Neuronal stem cell (in vitro differentiated cells): ENCODE measurements at regions not wholly inside any gene's neighbourhood (a gene's known extent, or its start where the extent isn't known, plus 50 kb on each side); places are given as distances from the start of the nearest gene placed in this dataset.

Experiments used
- DNase-seq: peaks from one replicate; pipeline ENCODE4 v3.0.0-alpha.2; 2013; ENCODE audit warnings: low spot score
- H2AFZ ChIP-seq: one replicate; pipeline ENCODE4 v1.6.1; 2013; ENCODE audit warnings: mild to moderate bottlenecking, low read length, inconsistent platforms
- H2AK5ac ChIP-seq: 2 replicates; pipeline ENCODE4 v1.6.1; 2013; ENCODE audit warnings: low read depth, mild to moderate bottlenecking, inconsistent platforms, low read length, moderate library complexity, mixed read lengths
- H2BK120ac ChIP-seq: 2 replicates; pipeline ENCODE4 v1.6.1; 2013; ENCODE audit warnings: low read depth, mild to moderate bottlenecking, inconsistent platforms, low read length, moderate library complexity, mixed read lengths
- H2BK12ac ChIP-seq: one replicate; pipeline ENCODE4 v1.6.1; 2013; ENCODE audit warnings: low read length, inconsistent platforms
- H2BK15ac ChIP-seq: 2 replicates; pipeline ENCODE4 v1.6.1; 2013; ENCODE audit warnings: mild to moderate bottlenecking, low read length, inconsistent platforms, mixed read lengths
- H2BK5ac ChIP-seq: one replicate; pipeline ENCODE4 v1.6.1; 2013; ENCODE audit warnings: inconsistent platforms, mild to moderate bottlenecking, low read length, moderate library complexity
- H3K14ac ChIP-seq: one replicate; pipeline ENCODE4 v1.6.1; 2013; ENCODE audit warnings: low read length, inconsistent platforms
- H3K18ac ChIP-seq: 2 replicates; pipeline ENCODE4 v1.6.1; 2013; ENCODE audit warnings: low read length, inconsistent platforms
- H3K23ac ChIP-seq: 2 replicates; pipeline ENCODE4 v1.6.1; 2013; ENCODE audit warnings: low read depth, mild to moderate bottlenecking, mixed read lengths, low read length, inconsistent platforms; ENCODE audit not compliant: poor library complexity
- H3K27ac ChIP-seq: replicated peaks from 3 replicates; pipeline ENCODE4 v1.5.1; 2013; ENCODE audit warnings: low read length, inconsistent platforms
- H3K27me3 ChIP-seq, 3 experiments: 2 replicates each; pipeline ENCODE4 v1.6.1; 2013; ENCODE audit warnings: low read length in 3 of 3, mild to moderate bottlenecking in 2 of 3, inconsistent platforms in 1 of 3, low read depth in 1 of 3, mixed read lengths in 1 of 3, moderate library complexity in 1 of 3; ENCODE audit not compliant: control insufficient read depth in 3 of 3, insufficient read depth in 3 of 3
- H3K36me3 ChIP-seq, 2 donors: replicated peaks in 1 of 2; 2 replicates each; pipeline ENCODE4 v1.6.1; 2013; ENCODE audit warnings: low read length in 2 of 2; ENCODE audit not compliant: control insufficient read depth in 2 of 2, insufficient read depth in 2 of 2
- H3K4ac ChIP-seq: 2 replicates; pipeline ENCODE4 v1.6.1; 2013; ENCODE audit warnings: inconsistent platforms, mild to moderate bottlenecking, low read length, moderate library complexity
- H3K4me1 ChIP-seq, 2 donors: 1 replicate in 1 of 2; 2 replicates in 1 of 2; pipeline ENCODE4 v1.6.1; 2013; ENCODE audit warnings: low read length in 2 of 2, low read depth in 1 of 2; ENCODE audit not compliant: control insufficient read depth in 2 of 2, insufficient read depth in 1 of 2
- H3K4me2 ChIP-seq: one replicate; pipeline ENCODE4 v1.6.1; 2013; ENCODE audit warnings: mild to moderate bottlenecking, low read length, inconsistent platforms; ENCODE audit not compliant: insufficient read depth, poor library complexity, severe bottlenecking
- H3K4me3 ChIP-seq, 2 donors: 2 replicates each; pipeline ENCODE4 v1.5.1; 2013; ENCODE audit warnings: low read length in 2 of 2, mild to moderate bottlenecking in 2 of 2, inconsistent platforms in 1 of 2, moderate library complexity in 1 of 2
- H3K79me1 ChIP-seq: one replicate; pipeline ENCODE4 v1.6.1; 2013; ENCODE audit warnings: low read depth, mild to moderate bottlenecking, inconsistent platforms, low read length, moderate library complexity
- H3K9ac ChIP-seq: one replicate; pipeline ENCODE4 v1.6.1; 2013; ENCODE audit warnings: mild to moderate bottlenecking, low read depth, low read length, inconsistent platforms; ENCODE audit not compliant: poor library complexity
- H3K9me3 ChIP-seq, 2 donors: replicated peaks in 1 of 2; 2 replicates each; pipeline versions ENCODE3 to v1.6.1; 2013; ENCODE audit warnings: low read length in 2 of 2, mild to moderate bottlenecking in 2 of 2, inconsistent platforms in 1 of 2, low read depth in 1 of 2, mixed read lengths in 1 of 2, moderate library complexity in 1 of 2; ENCODE audit not compliant: control insufficient read depth in 2 of 2, insufficient read depth in 1 of 2
- H4K8ac ChIP-seq: one replicate; pipeline ENCODE4 v1.6.1; 2013; ENCODE audit warnings: low read depth, mild to moderate bottlenecking, inconsistent platforms, low read length, moderate library complexity
- H4K91ac ChIP-seq: one replicate; pipeline ENCODE4 v1.6.1; 2013; ENCODE audit warnings: low read length, low read depth, mild to moderate bottlenecking, inconsistent platforms; ENCODE audit not compliant: poor library complexity
- WGBS, 2 donors: extraction: QIAGEN DNeasy Blood & Tissue Kit; methylation state at CpG; one replicate each; pipeline ENCODE4 v1.1.7; 2013; ENCODE audit warnings: missing lambda C conversion rate in 2 of 2, mixed read lengths in 1 of 2; ENCODE audit not compliant: insufficient read length in 2 of 2, insufficient replicate concordance in 1 of 2; ENCODE audit errors: extremely low coverage in 2 of 2; 5-methylcytosine and 5-hydroxymethylcytosine counted together

GRCh38 chr20:54736421-54736820 lies 261.0 kb downstream of the DOK5 start:
- Histone ChIP-seq H4K8ac (no peak overlapping the region), H3K9me3 (no peaks in the 10 kb centered on the region), H2AFZ (no peak overlapping the region), H2BK15ac (no peak overlapping the region), H3K4me1 (no peaks in the 10 kb centered on the region), H3K79me1 (no peaks in the 10 kb centered on the region), H3K23ac (no peak overlapping the region), H2BK5ac (no peak overlapping the region), H3K36me3 (no peaks in the 10 kb centered on the region), H3K4ac (no peak overlapping the region), H2BK12ac (no peak overlapping the region), H2BK120ac (no peak overlapping the region), H3K18ac (no peak overlapping the region), H2AK5ac (no peak overlapping the region), H3K27me3 (no peaks in the 10 kb centered on the region), H3K27ac (no peak overlapping the region), H3K14ac (no peak overlapping the region), H3K4me2 (no peak overlapping the region), H3K4me3 (no peak overlapping the region), H3K9ac (no peak overlapping the region), H4K91ac (no peak overlapping the region)
- no peak for DNase-seq
- no CpG with 5 or more reads among the region's 4 CpGs for WGBS, 2 donors

GRCh38 chr20:54733687-54734086 lies 258.3 kb downstream of the DOK5 start:
- no peak overlapping the region for H2BK15ac ChIP-seq
- H2BK120ac ChIP-seq = no peak overlapping the region

GRCh38 chr20:54727490-54727889 lies 252.1 kb downstream of the DOK5 start:
- Histone ChIP-seq H3K14ac (no peak overlapping the region), H3K4me2 (no peak overlapping the region), H3K18ac (no peak overlapping the region), H2BK12ac (no peak overlapping the region), H2BK5ac (no peak overlapping the region), H3K79me1 (no peaks in the 10 kb centered on the region), H3K4ac (no peak overlapping the region), H2BK120ac (no peak overlapping the region), H3K36me3 (no peaks in the 10 kb centered on the region), H3K23ac (no peak overlapping the region), H3K27ac (no peak overlapping the region), H4K91ac (no peak overlapping the region), H3K4me3 (no peak overlapping the region), H2BK15ac (no peak overlapping the region), H2AK5ac (no peak overlapping the region), H3K9ac (no peak overlapping the region), H3K27me3 (no peaks in the 10 kb centered on the region), H2AFZ (no peak overlapping the region), H3K4me1 (no peaks in the 10 kb centered on the region), H4K8ac (no peak overlapping the region), H3K9me3 (no peaks in the 10 kb centered on the region)
- WGBS, 2 donors = no CpG with 5 or more reads among the region's 4 CpGs
- DNase-seq = no peak

More at GRCh38 chr20:54733687-54734086, 258.3 kb downstream of the DOK5 start:
- no peak overlapping the region for H4K91ac ChIP-seq
- no peak overlapping the region for H3K9ac ChIP-seq
- no peak overlapping the region for H2BK5ac ChIP-seq
- H3K79me1 ChIP-seq = no peaks in the 10 kb centered on the region
- no peak overlapping the region for H3K4ac ChIP-seq
- no peaks in the 10 kb centered on the region for H3K27me3 ChIP-seq
- no peak overlapping the region for H4K8ac ChIP-seq
- no peak overlapping the region for H2BK12ac ChIP-seq
- no peaks in the 10 kb centered on the region for H3K9me3 ChIP-seq
- H2AFZ ChIP-seq = no peak overlapping the region
- H3K4me3 ChIP-seq = no peak overlapping the region
- no peak overlapping the region for H3K27ac ChIP-seq
- H3K14ac ChIP-seq = no peak overlapping the region
- no peak overlapping the region for H3K4me2 ChIP-seq
- no peaks in the 10 kb centered on the region for H3K36me3 ChIP-seq
- no peak for DNase-seq
- H3K18ac ChIP-seq = no peak overlapping the region
- no peak overlapping the region for H3K23ac ChIP-seq
- no peaks in the 10 kb centered on the region for H3K4me1 ChIP-seq
- no peak overlapping the region for H2AK5ac ChIP-seq

- no peak overlapping the region for H2BK12ac ChIP-seq
- no peak overlapping the region for H2BK15ac ChIP-seq
- no peak overlapping the region for H3K9ac ChIP-seq
- H4K91ac ChIP-seq = no peak overlapping the region
- no peak overlapping the region for H3K4ac ChIP-seq
- no peaks in the 10 kb centered on the region for H3K36me3 ChIP-seq
- no peaks in the 10 kb centered on the region for H3K79me1 ChIP-seq
- H2BK5ac ChIP-seq = no peak overlapping the region
- no peak overlapping the region for H2AK5ac ChIP-seq
- H3K9me3 ChIP-seq = no peaks in the 10 kb centered on the region
- no peak overlapping the region for H3K27ac ChIP-seq
- H3K23ac ChIP-seq = no peak overlapping the region
- H3K18ac ChIP-seq = no peak overlapping the region
- 100% methylated on average over 1 of the region's 6 CpGs; no CpG with 5 or more reads in 1 of the 2 donors for WGBS, 2 donors
- no peak overlapping the region for H2BK120ac ChIP-seq
- H3K4me2 ChIP-seq = no peak overlapping the region
- no peaks in the 10 kb centered on the region for H3K27me3 ChIP-seq
- no peak overlapping the region for H3K4me3 ChIP-seq
- H4K8ac ChIP-seq = no peak overlapping the region
- no peaks in the 10 kb centered on the region for H3K4me1 ChIP-seq
- H3K14ac ChIP-seq = no peak overlapping the region
- no peak for DNase-seq
- H2AFZ ChIP-seq = no peak overlapping the region
Observed at GRCh38 chr20:54726687-54727300, 251.4 kb downstream of the DOK5 start.
